Femur (tissue), 1 donor: ENCODE measurements at regions not wholly inside any gene's neighbourhood (a gene's known extent, or its start where the extent isn't known, plus 50 kb on each side); places are given as distances from the start of the nearest gene placed in this dataset.
A peak's percentile ranks its signal among the peaks of the same experiment; 100 is the strongest.

Experiments
- DNase-seq: peaks from one replicate; pipeline ENCODE4 v3.0.0-alpha.2; 2017

DNA sequence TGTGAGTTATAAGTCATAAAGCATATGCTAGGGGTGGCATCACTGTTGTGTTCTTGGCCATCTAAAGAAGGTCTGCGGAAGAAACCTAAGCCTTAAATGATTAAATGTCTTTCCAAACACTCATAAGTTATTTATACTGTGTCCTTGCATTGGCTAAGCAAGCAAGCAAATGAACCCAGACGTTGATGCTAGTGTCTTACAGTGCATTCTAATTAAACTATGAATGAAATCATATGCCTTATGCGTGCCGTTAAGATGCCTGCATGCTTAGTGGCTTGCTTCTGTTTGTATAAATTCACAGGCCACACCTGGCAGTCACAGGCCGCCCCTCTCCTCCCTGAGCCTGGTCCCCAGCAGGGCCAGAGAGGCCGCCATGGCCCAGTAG is 49.9 kb downstream of the RIN2 start:
- DNase-seq = no peak

DNA sequence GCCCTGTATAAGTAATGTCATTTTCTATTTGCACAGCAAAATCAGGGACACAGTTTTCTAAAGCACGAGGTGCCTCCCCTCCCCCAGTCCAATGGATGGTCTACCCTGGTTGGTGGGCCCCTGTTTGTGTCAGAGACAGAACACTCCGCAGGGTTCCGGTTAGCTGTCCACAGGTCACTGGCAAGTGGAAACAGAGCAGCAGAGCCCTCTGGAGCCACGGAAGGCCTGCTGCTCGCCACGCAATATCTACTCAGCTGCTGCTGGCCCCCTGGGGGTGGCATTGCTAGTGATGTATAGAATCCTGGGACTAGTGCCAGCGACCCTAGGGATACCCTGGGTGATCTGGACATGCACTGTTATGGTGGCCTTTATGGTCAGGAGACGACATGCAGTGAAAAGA is 50.4 kb downstream of the RIN2 start:
- no peak for DNase-seq

DNA sequence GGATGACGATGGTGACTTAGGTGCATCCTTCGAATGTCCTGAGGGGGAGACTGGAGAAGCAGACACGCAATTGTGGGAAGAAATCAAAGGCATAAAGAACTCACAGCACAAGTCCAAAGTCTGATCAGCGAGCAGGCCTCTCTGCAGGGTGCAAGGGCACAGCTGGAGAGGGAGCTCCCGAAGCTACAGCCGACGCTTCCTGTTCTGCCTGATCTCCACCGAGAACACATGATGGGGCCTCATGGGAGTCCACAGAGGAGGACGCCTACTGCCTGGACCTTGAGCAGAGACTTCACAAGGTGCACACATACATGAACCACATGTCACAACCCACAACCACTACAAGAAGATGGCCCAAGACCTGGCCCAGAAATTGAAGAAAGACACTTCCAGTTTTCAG is 51.4 kb downstream of the RIN2 start:
- DNase-seq = no peak

DNA sequence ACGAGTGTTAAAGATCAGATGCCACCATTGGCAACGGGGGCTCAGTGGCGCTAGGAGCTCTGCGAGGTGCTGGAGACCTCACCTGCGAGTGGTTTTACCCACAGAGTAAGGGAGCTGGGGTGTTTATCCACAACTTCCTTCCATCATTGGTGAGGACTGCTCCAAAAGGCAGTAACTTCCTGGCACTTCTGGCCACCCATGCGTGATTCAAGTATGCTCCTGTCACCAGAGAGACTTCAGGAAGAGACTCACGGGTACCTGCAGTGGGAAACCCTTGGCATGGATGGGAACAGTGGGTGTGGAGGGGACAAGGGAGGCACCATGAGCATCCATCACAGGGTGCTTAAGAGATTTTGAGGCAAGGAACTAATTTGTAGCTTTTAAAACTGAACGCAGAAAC is 53.2 kb downstream of the RIN2 start:
- DNase-seq = no peak

DNA sequence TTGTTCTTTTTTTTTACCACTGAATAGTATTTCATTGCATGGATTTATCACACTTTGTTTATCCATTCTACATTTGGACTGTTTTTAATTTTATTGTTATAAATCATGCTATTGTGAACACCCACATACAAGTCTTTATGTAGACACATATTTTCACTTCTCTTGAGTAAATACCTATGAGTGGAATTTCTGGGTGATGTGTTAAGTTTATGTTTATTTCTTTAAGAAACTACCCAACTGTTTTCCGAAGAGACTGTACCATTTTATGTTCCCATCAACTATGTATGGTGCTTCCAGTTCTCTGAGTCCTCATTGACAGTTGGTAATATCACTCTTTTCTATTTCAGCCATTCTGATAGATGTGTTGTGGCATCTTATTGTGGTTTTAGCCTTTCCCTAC is 54.0 kb downstream of the RIN2 start:
- no peak for DNase-seq

DNA sequence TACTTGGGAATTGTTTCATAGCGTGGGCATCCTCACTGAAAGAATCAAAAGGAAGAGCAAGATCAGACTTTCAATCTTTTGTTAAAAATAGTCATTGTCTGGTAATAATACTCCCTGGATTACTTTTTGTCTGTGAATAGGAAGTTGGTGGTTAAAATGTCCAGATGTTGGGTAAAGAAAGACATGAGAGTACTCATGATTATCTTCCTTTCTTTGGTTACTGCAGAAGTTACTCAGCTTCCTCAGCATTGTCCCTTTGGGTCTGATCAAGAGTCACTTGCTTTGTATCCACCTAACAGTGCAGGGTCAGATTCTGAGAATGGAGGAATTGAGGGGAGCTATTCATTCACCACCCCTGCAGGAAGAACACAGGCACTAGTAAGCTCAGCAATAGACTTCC is 54.6 kb downstream of the RIN2 start:
- DNase-seq = no peak

DNA sequence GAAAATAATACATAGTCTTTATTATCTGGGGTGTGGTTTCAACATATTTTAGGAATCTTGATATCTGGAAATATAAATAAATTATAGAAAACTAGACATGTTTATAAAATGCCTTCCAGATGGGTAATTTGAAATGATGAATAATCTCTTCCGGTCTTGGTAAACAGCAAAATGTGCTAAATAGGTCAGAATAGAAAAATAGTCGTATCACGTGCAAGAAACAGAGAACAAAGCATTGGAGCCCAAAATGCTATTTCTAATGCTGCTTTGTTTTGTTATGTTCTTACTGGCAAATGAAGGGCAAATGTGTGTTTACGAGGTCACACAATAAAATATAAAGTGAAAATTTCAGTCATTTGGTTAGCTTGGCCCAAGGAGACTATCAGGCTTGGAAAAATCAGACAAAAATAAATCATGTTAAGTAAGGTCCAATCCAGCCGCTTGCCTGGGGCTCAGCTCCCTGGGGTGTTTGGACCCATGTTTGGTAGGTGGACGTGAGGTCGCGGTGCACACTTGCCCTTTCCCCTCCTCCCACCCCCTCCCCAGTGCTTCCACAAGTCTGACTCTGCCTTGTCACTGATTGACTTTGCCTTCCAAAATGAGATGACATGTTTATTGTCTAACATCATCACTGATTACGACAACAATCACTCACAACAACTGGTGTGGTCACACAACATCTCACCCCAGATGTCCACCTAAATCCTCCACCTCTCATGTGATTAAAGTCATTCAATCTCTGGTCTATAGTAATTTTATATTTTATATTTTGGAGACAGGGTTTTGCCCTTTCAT is 56.0 kb downstream of the RIN2 start:
- no peak for DNase-seq

DNA sequence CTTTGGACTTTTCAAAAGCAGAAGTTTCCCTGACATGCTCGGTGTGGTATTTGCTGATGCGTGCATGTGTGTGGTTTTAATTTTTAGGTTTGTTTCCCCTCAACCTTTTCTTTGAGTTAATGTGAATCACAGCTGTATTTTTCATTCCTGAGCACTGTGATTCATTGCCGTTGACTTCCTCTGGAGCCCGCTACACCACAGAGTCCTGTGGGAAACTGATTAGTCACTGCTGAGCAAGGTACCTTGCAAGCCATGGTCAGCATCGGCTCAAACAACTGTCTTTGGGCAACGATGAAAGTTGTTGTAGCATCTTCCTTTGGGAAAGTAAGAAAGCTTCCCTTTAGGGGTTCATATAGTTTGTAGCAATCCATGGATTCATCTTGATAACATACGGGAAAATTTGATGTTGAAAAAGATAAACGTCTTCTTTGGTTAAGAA is 57.5 kb downstream of the RIN2 start:
- peak; percentile 61 for DNase-seq

DNA sequence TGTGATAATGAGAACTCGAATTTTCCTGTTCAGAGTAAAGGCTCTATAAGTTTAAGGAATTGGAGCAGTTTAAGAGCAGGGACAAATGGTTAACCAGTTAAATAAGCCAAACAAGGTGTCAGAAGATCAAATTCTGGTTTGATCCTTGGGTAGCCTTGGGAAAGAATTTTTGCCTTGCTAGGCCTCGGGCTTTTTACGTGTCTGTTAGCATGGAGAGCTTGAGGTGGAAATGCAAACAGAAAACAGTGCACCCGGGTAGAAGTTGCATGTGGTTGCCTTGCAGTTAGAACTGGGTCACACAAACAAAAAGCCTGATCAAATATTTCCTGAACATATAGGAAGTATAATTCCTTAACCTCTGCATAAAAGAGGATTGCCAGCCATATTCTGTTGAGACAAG is 58.3 kb downstream of the RIN2 start:
- DNase-seq = no peak

DNA sequence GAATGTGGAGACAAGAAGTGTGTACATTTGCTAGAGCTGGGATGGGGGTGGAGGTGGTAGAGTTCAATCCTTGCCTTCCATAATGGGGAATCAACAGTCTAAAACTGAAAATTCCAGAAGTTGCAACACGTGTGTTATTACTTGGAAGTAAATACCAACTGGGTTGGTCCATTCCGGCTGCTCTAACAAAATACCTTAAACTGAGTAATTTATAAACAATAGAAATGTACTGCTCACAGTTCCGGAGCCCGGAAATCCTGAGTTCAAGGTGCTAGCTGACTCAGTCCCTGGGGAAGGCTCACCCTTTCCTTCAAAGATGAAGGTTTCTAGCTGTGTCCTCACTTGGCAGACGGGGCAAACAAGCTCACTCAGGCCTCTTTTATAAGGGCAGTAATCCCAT is 59.0 kb downstream of the RIN2 start:
- no peak for DNase-seq

DNA sequence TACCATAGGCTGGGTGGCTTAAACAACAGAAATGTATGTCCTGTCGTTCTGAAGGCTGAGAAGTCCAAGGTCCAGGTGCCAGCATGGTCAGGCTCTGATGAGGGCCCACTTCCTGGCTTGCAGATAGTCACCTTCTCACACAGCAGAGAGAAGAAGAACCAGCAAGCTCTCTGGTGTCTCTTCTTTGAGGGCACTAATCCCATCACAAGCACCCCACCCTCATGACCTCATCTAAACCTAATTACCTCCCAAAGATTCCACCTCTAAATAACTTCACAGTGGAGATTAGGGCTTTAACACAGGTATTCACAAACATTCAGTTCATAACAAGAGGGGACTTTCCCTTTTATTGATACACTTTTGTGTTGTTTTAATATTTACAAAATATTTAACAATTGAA is 61.1 kb downstream of the RIN2 start:
- DNase-seq = no peak

DNA sequence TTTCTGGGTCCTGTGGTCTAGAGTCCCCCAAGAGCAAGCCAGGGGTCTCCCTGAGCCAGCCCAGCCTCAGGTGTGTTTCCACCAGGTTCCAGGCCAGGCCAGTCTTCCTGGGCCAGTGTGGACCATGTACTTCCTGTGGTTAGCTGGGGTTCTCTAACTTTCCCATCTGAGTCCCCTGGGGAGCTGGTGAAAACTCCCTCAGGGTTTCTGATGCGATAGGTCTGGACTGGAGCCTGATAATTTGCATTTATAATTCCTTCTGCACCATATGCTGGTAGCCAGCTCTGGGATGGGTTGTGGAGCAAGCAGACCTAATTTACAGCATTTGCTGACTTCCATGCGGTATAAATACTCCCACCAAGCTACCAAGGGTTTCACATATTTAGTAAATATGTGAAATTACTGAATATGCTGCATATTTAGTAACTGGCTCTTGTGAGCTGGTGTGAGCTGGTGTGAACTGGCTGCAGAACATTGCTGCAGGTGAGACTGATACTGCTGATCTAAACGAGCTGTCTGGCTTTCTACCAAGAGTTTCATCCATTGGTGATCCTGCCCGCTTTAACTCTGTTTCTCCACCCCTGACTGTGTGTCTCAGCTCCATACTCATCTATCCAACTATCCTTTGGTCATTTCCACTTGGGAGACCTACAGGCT is 62.6 kb downstream of the RIN2 start:
- no peak for DNase-seq

DNA sequence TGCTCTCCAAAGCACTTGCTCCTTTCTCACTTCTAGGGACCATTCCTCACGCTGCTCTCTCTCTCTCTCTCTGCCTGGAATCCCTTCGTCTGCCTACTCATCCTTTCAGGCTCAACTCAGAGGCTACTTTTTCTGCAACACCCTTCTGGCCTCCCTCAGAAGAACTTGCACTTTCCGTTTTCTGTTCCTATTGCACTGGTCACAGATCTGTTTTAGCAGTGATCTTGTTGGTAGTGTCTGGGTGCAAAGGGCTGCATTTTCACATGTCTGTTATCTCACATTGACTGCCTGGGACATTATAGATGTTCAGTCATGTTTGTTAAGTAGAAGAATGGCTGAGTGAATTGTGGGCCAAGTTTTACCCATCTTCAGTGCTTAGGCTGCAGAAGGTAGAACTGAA is 63.5 kb downstream of the RIN2 start:
- DNase-seq = no peak

DNA sequence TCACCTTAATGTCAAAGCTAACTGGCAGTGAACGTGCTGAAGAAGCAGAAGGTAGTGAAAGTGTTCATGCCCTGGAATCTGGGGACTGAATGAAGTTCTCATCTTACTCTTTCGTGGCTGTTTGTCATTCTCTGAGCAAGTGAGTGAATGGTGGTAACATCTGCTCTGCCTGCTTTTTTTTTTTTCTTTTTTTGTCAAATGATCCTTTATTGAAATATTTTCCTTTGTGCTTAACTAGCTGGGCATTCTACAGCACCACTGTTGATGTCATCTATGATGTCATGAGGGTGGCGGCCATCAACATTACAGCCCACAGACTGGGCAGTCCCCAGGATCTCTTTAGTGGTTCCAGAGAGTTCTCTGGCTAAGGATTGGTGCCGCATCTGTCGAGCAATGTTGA is 65.2 kb downstream of the RIN2 start:
- DNase-seq = no peak

DNA sequence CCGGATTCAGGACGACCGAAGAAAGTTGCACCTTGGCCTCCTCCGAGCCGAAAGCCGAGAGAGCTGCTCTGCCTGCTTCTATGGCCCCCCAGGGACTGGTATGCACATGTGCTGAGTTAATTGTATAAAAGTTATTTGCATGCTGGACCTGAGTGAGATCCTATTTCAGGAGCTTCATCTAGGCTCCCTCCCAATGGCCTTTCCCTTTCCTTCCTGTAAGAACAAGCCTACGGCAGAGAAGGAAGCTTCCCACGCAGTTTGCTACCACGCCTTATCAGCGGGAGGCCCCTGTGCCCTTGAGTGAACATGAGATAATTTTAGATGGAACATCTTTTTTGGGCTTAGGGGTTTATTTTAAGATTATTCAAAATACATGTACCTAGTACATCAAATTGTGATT is 65.9 kb downstream of the RIN2 start:
- DNase-seq = no peak

DNA sequence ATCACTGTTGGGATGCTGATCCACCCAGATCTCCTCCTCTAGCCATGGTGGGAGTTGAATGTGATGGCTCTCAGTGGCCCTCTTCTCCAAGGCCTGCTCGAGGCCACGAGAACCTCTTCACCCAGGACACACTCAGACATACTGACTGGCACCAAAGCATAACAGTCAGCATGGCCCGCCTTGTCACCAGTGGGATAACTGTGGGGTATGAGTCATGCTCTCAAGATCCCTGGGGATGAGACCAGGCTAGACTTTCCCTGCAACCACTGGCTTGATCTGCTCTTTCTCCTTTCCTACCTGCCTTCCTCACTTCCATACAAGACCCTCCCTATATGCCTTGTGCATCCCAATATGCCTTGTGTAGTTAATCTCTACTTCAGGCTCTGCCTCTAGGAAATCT is 66.8 kb downstream of the RIN2 start:
- DNase-seq = no peak

DNA sequence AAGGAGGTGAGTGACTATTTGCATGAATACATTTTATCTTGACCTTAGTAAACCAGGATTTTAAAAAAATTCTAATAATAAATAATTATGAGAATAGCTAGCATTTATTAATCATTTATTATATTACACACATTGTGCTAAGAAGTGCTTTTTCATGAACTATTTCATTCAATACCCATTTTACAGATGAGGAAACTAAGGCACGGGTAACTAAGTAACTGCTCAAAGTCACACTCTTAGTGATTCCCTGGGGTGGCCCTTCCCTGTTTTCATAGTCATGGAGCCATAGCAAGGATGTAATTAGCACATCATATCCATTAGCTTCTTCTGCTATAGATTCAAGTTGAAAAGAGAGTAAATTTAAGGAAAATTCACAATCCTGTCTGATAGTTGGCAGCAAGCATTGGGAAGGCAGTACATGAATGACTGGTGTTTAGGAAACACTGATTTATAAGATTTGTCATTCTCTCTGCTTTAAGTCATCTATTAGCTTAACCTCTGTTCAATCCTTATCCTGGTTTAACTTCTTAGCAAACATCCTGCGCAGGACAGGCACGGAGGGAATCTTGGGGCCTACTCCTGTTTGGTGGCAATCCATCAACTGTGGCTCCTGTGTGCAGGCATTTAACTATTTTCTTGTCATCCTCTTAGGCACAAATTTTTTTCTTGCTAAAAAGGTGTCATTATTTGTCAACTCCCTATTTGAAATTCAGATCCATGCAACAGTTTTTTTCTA is 68.3 kb downstream of the RIN2 start:
- DNase-seq = no peak

DNA sequence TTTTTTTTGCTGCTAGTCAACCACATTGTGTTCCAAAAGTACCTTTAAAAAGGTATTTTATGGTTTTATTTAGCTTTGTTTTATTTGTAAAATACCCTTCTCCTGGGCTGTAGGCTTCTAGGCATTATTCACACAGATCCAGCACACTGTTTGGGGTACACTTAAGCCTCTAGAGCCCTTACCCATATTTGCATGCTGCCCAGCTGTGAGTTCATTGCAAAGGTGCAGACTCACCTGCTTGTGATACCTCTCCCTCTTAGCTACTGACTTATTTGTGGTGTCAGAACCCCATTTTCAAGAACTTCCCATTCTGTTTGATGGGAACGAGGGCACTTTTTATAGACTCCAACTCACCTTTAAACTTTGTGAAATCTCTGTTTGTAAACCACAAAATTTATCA is 69.8 kb downstream of the RIN2 start:
- DNase-seq = no peak

DNA sequence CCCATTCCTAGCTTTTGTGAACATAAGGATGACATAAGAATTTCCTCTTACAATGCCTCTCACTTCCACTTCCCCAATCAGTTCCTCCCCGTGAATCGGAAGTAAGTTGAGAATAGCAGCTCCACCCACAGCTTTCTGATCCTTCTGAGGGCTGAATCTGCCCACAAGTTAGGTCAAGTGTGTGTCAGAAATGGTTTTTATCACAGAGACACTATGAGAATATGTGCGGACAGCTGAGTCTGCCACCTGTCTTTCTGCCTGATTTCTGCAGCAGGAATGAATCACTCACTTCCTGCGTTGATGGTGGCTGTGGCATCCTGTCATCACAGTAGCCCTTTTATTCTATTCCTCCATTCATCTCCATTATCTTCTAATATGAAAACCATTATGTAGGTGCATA is 70.2 kb downstream of the RIN2 start:
- DNase-seq = peak; percentile 43

DNA sequence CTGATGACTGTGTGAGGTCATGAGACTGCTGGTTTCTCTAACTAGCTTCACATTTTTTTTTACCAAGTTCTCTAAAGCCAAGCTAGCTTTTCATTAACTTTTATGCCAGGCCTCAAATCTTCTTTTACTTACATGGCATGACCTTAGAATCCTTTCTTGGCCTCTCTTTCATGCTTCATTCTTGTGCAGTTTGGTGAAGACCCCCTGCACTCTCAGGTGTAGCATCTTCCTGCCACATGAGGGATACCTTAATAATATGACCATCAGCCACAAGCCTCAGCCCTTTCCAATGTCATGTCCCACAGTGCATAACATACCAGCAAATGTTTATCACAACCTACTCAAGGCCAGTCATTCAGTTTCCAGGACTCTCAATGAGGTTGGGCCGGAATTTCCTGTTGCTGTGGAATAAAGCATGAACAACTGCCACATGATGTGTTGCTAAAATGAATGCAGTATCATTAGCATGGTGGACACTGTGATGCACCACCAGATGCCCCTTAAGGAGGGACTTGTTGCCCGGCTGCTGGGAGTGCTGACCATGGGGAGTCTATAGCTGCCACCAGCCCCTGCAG is 72.2 kb downstream of the RIN2 start:
- no peak for DNase-seq

DNA sequence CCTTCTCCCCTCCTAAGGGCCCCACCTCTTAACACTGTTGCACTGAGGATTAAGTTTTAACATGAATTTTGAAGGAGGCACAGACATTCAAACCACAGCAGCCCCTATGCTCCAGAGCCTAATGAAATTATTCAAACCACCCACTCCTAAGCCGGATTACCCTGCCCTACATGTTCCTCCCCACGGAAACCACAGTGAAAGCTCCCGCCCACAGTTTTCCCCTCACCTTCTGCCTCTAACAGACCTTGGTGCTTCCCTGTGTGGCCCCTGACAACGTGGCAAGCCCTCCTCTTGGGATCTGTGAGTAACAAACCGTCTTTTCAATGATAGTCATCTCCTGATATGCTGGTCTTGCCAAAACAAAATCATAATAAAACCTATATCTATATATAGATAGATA is 74.8 kb downstream of the RIN2 start:
- DNase-seq = no peak

DNA sequence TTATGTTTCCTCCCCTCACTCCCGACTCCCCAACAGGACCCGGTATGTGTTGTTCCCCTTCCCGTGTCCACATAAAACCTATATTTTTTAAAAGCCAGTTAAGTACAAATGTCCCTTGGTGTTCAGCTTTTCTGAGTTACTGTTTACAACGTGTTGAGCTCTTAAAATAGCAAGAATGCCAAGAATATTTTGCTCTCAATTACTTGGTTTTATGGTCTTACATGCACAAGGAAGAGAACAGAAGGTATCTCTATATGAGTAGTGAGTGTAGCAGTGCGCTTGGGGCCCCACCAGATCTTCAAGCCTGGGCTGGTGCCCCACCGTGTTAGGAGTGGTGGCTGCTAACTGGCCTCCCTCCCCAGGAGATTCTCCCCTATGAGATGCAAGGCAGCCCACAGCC is 75.3 kb downstream of the RIN2 start:
- DNase-seq = no peak

DNA sequence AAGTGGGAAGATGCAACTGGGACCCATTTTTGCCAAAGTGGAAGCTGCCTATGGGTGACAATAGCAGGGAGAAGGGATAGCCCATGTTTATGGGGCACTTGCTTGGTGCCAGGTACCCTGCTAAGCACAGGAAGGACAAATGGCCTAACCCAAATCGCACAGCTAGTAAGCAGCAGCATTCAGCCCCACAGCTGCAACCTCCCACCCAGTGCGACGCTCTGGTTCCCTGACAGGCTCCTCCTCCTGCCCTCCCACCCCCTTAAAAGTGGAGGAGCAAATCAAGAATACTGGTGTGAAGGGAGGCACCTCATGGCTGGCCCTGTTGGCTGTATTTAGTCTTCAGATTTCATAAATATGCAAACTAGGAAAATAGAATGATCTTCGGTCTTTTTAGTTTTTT is 76.2 kb downstream of the RIN2 start:
- no peak for DNase-seq

DNA sequence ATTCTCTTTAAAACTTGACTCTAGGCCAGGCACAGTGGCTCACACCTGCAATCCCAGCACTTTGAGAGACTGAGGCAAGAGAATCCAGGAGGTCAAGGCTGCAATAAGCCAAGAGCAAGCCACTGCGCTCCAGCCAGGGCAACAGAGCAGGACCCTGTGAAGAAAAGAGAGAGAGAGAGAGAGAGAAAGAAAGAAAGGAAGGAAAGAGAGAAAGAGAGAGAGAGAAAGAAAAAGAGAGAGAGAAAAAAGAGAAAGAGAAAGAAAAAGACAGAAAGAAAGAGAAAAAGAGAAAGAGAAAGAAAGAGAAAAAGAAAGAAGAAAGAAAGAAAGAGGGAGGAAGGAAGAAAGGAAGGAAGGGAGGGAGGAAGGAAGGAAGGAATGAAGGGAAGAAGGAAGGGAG is 76.7 kb downstream of the RIN2 start:
- DNase-seq = no peak
